ENCODE measurements at regions not wholly inside any gene's neighbourhood (a gene's known extent, or its start where the extent isn't known, plus 50 kb on each side); places are given as distances from the start of the nearest gene placed in this dataset.

DNA sequence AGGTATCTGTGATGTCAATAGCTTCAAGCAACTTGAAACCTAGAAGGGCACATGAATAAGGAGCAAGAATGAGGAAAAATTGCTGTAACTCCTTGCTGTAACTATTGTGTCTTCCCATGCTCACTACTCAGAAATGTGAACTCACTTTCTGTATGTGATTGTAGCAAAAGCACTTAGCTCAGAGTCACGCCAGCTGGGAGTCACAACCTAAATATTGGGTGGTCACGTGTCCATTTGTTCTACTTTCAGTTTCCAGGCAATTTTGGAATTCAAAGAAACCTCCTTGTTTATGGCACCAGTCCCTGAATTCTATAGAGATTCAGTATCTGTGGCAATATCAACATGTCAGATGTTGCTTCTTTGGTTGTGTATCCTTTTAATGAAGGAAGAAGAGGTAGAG, 241.6 kb upstream of the AZI2 start:
- H4K20me1 ChIP-seq (ENCODE audit: insufficient read depth, low read length) = no peaks in the 10 kb centered on the region
- no peak overlapping the region for H3K4me3 ChIP-seq (ENCODE audit: low read depth, low read length, poor library complexity, severe bottlenecking)
- TF ChIP-seq, protein P1, sequence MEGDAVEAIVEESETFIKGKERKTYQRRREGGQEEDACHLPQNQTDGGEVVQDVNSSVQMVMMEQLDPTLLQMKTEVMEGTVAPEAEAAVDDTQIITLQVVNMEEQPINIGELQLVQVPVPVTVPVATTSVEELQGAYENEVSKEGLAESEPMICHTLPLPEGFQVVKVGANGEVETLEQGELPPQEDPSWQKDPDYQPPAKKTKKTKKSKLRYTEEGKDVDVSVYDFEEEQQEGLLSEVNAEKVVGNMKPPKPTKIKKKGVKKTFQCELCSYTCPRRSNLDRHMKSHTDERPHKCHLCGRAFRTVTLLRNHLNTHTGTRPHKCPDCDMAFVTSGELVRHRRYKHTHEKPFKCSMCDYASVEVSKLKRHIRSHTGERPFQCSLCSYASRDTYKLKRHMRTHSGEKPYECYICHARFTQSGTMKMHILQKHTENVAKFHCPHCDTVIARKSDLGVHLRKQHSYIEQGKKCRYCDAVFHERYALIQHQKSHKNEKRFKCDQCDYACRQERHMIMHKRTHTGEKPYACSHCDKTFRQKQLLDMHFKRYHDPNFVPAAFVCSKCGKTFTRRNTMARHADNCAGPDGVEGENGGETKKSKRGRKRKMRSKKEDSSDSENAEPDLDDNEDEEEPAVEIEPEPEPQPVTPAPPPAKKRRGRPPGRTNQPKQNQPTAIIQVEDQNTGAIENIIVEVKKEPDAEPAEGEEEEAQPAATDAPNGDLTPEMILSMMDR (conservative IDR thresholded peaks at IDR 0.05; ENCODE audit: low read length) = no peak
- no peak for TF ChIP-seq EZH2phosphoT487 (IDR thresholded peaks at IDR 0.05; ENCODE audit: borderline replicate concordance, low read depth, low read length)
- ChIA-PET CTCF (ENCODE audit: unreplicated experiment) (no interaction called here), POLR2A (interaction anchor here (1.0 kb wide), 1 partner anchor 9 kb away, joined by 3 read pairs; no protein-coding TSS in a partner anchor)
- no peaks in the 10 kb centered on the region for H3K79me2 ChIP-seq (ENCODE audit: insufficient read depth, low read depth, low read length)
- no peak for DNase-seq (ENCODE audit: low spot score)
- no peak overlapping the region for H3K4me2 ChIP-seq (ENCODE audit: low read length)
- H3K9me3 ChIP-seq (ENCODE audit: low read length) = no peaks in the 10 kb centered on the region
- H3K27ac ChIP-seq (ENCODE audit: low read depth, low read length, poor library complexity, severe bottlenecking) = no peak overlapping the region
- H3K4me1 ChIP-seq (ENCODE audit: insufficient read depth, low read length, poor library complexity, severe bottlenecking) = no peaks in the 10 kb centered on the region
- no peak overlapping the region for H2AFZ ChIP-seq (ENCODE audit: low read length)
- BruUV-seq (replicated peaks) = no TSS peak
- H3K36me3 ChIP-seq (ENCODE audit: insufficient read depth, low read length) = no peaks in the 10 kb centered on the region
- intact Hi-C loops (cut with micrococcal nuclease; ENCODE audit: unreplicated experiment) = no loop called here
- 0 out of 2 replicates have a peak, but pooled peaks cover 6% of the 10 kb centered on the region for H3K9me2 ChIP-seq (ENCODE audit: insufficient read depth, low read length)

DNA sequence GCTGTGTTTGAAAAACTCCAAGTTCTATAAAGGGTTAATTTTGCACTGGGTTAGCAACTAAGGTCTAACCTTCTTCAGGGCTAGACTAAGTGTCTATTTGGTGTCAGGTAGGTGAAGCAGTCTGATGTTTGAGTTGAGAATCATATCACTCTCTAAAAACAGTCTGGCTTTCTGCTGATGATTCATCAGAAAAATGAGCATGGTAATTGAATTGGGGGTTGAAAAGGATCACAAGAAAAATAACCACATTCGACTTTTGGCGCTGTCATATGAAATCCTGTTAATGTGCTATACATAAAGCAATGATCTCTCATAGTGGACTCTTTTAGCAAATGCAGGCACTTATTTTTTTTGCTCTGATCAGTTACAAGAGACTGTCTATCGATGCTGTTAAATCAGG, 242.2 kb upstream of the AZI2 start:
- Histone ChIP-seq H3K36me3 (ENCODE audit: insufficient read depth, low read length) (no peaks in the 10 kb centered on the region), H3K9me3 (ENCODE audit: low read length) (no peaks in the 10 kb centered on the region), H3K4me1 (ENCODE audit: insufficient read depth, low read length, poor library complexity, severe bottlenecking) (no peaks in the 10 kb centered on the region), H3K9me2 (ENCODE audit: insufficient read depth, low read length) (0 out of 2 replicates have a peak, but pooled peaks cover 6% of the 10 kb centered on the region), H4K20me1 (ENCODE audit: insufficient read depth, low read length) (no peaks in the 10 kb centered on the region), H3K27ac (ENCODE audit: low read depth, low read length, poor library complexity, severe bottlenecking) (no peak overlapping the region), H2AFZ (ENCODE audit: low read length) (no peak overlapping the region), H3K4me2 (ENCODE audit: low read length) (no peak overlapping the region), H3K4me3 (ENCODE audit: low read depth, low read length, poor library complexity, severe bottlenecking) (no peak overlapping the region), H3K79me2 (ENCODE audit: insufficient read depth, low read depth, low read length) (no peaks in the 10 kb centered on the region)
- TF ChIP-seq, protein P1 (conservative IDR thresholded peaks at IDR 0.05; ENCODE audit: low read length) = no peak
- no peak for TF ChIP-seq EZH2phosphoT487 (IDR thresholded peaks at IDR 0.05; ENCODE audit: borderline replicate concordance, low read depth, low read length)
- no peak for DNase-seq (ENCODE audit: low spot score)
- CTCF ChIA-PET (ENCODE audit: unreplicated experiment) = no interaction called here
- no TSS peak for BruUV-seq (replicated peaks)
- intact Hi-C loops (cut with micrococcal nuclease; ENCODE audit: unreplicated experiment) = no loop called here
- POLR2A ChIA-PET = no interaction called here

DNA sequence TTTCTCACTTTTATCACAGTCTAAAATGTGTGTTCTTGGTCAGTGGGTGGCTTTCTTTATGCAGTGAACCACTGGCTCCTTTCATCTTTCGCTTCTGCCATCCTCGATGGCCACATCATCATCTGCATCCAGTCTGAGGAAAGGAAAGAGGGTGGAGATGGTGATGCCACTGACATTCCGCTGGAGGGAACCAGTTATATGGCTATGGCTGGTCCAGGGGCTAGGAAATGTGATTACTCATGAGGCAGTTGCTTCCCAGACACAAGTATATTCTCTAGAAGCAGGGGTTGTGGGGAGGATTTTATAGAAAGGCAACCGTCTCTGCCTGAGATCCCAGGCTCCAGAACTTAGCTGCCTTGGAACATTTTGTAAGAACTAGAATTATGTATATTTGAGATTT, 246.7 kb upstream of the AZI2 start:
- no peak for TF ChIP-seq EZH2phosphoT487 (IDR thresholded peaks at IDR 0.05; ENCODE audit: borderline replicate concordance, low read depth, low read length)
- TF ChIP-seq, protein P1 (conservative IDR thresholded peaks at IDR 0.05; ENCODE audit: low read length) = no peak
- no peak overlapping the region for H2AFZ ChIP-seq (ENCODE audit: low read length)
- H3K4me1 ChIP-seq (ENCODE audit: insufficient read depth, low read length, poor library complexity, severe bottlenecking) = no peaks in the 10 kb centered on the region
- no peaks in the 10 kb centered on the region for H3K9me2 ChIP-seq (ENCODE audit: insufficient read depth, low read length)
- no peaks in the 10 kb centered on the region for H3K9me3 ChIP-seq (ENCODE audit: low read length)
- H3K4me3 ChIP-seq (ENCODE audit: low read depth, low read length, poor library complexity, severe bottlenecking) = no peak overlapping the region
- ChIA-PET POLR2A (interaction anchor here (0.5 to 0.6 kb wide), 2 partner anchors 195 to 952 kb away, joined by 3 read pairs; no protein-coding TSS in a partner anchor), CTCF (ENCODE audit: unreplicated experiment) (no interaction called here)
- H3K36me3 ChIP-seq (ENCODE audit: insufficient read depth, low read length) = no peaks in the 10 kb centered on the region
- H3K79me2 ChIP-seq (ENCODE audit: insufficient read depth, low read depth, low read length) = no peaks in the 10 kb centered on the region
- no peaks in the 10 kb centered on the region for H4K20me1 ChIP-seq (ENCODE audit: insufficient read depth, low read length)
- no peak overlapping the region for H3K4me2 ChIP-seq (ENCODE audit: low read length)
- no TSS peak for BruUV-seq (replicated peaks)
- no peak overlapping the region for H3K27ac ChIP-seq (ENCODE audit: low read depth, low read length, poor library complexity, severe bottlenecking)
- no peak for DNase-seq (ENCODE audit: low spot score)
- intact Hi-C loops (cut with micrococcal nuclease; ENCODE audit: unreplicated experiment) = no loop called here

Measured in OCI-LY7 (cell line).